Adrenal gland (tissue), 9 donors: ENCODE measurements at regions not wholly inside any gene's neighbourhood (a gene's known extent, or its start where the extent isn't known, plus 50 kb on each side); places are given as distances from the start of the nearest gene placed in this dataset.
A peak's percentile ranks its signal among the peaks of the same experiment; 100 is the strongest.

Experiments used
- DNase-seq, 7 donors: peaks; one replicate each; pipeline ENCODE4 v3.0.0-alpha.2; 2019 to 2020
- H3K27ac ChIP-seq, 5 donors: fragments of 200-600 bp; sonication (generic) in 4 of 5; 1 replicate in 3 of 5; 2 replicates in 2 of 5; pipeline versions ENCODE4 v1.5.1 to v1.8.0; 2016 to 2020; ENCODE audit warnings: mild to moderate bottlenecking in 1 of 5
- H3K27me3 ChIP-seq: fragments of 200-600 bp; 2 replicates; pipeline ENCODE4 v1.8.0; 2021
- H3K36me3 ChIP-seq, 2 donors: fragments of 200-600 bp; replicated peaks in 1 of 2; 1 replicate in 1 of 2; 2 replicates in 1 of 2; pipeline versions ENCODE4 v1.5.1 to v1.8.0; 2018 to 2022
- H3K4me1 ChIP-seq, 2 donors: fragments of 200-600 bp; replicated peaks in 1 of 2; 1 replicate in 1 of 2; 2 replicates in 1 of 2; pipeline versions ENCODE4 v1.5.1 to v1.8.0; 2018 to 2021
- H3K4me3 ChIP-seq, 4 donors: fragments of 200-600 bp; sonication (generic) in 3 of 4; one replicate each; pipeline ENCODE4 v1.5.1; 2016 to 2018
- H3K9me3 ChIP-seq, 3 donors: fragments of 200-600 bp; sonication (generic) in 1 of 3; replicated peaks in 1 of 3; 1 replicate in 2 of 3; 2 replicates in 1 of 3; pipeline versions ENCODE4 v1.5.1 to v1.8.0; 2016 to 2021
- POLR2A ChIP-seq, 2 donors: fragments of 450-650 bp; IDR thresholded peaks; one replicate each; pipeline ENCODE4 v1.6.1; 2017; ENCODE audit warnings: antibody characterized with exemption in 2 of 2, mild to moderate bottlenecking in 2 of 2, moderate library complexity in 1 of 2
- WGBS, 4 donors: extraction: QIAGEN DNeasy Blood & Tissue Kit in 2 of 4; methylation state at CpG; one replicate each; pipeline versions ENCODE4 v1.1.5 to v1.1.7; 2013 to 2017; 5-methylcytosine and 5-hydroxymethylcytosine counted together
- intact Hi-C, 2 donors: fragments of 100-400 bp; cut with DNase I; formaldehyde crosslinking; loops; one replicate each; pipeline versions ENCODE4 v1.14.1 to v1.15.0; 2022 to 2023
- TF ChIP-seq, protein P1 (sequence below), 6 experiments: fragments of 450-650 bp in 4 of 6; fragments of 200-600 bp in 2 of 6; sonication (generic) in 1 of 6; IDR thresholded peaks; 1 replicate in 5 of 6; 2 replicates in 1 of 6; pipeline versions ENCODE4 v1.5.1 to v1.8.0; 2016 to 2021; ENCODE audit warnings: antibody characterized with exemption in 6 of 6, mild to moderate bottlenecking in 2 of 6, moderate library complexity in 1 of 6
- donor health status: healthy with polysubstance abuse.
- donor health status: Bipolar disorder and iron deficiency.
- donor health status: DM: yes; HTN: yes; CAD: no.
- donor health status: DM: no; HTN: no; CAD: no.
- donor health status: DM: no; HTN: no; CAD: no.

DNA sequence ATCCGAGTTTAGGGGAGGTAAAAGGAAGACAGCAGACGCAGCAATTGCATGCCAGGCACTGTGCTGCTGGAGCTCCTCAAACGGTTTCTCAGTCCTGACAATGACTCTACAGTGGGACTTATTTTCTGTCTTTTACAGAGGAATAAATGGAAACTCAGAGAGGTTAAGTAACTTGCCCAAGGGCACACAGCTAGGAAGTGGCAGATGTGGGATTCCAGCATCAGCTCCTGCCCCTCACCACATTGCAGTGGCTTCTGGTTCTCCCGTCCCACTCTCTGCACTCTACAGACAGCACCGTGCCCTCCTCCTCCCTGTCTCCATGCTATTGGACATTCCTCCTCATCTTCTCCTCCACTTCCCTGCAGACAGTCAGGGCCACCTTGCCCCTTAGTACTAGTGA is 74.2 kb upstream of the KSR1 start:
- no peaks in the 10 kb centered on the region for H3K36me3 ChIP-seq
- H3K27me3 ChIP-seq: no peaks in the 10 kb centered on the region
- DNase-seq: peak in 1 of 7 donors; percentile 28
- H3K27ac ChIP-seq: no peak overlapping the region
- intact Hi-C loops: loop anchor here (10.0 kb wide), 2 partner anchors 203 to 213 kb away; no protein-coding TSS in a partner anchor
- H3K4me3 ChIP-seq: no peak overlapping the region
- 89 to 94% (median 90%) methylated on average over 5 of the region's 5 CpGs for WGBS, 4 donors
- H3K9me3 ChIP-seq: no peaks in the 10 kb centered on the region
- peaks cover 8 to 13% of the 10 kb centered on the region in 2 donors for H3K4me1 ChIP-seq
- TF ChIP-seq POLR2A (IDR thresholded peaks at IDR 0.05): no peak
- TF ChIP-seq, protein P1, sequence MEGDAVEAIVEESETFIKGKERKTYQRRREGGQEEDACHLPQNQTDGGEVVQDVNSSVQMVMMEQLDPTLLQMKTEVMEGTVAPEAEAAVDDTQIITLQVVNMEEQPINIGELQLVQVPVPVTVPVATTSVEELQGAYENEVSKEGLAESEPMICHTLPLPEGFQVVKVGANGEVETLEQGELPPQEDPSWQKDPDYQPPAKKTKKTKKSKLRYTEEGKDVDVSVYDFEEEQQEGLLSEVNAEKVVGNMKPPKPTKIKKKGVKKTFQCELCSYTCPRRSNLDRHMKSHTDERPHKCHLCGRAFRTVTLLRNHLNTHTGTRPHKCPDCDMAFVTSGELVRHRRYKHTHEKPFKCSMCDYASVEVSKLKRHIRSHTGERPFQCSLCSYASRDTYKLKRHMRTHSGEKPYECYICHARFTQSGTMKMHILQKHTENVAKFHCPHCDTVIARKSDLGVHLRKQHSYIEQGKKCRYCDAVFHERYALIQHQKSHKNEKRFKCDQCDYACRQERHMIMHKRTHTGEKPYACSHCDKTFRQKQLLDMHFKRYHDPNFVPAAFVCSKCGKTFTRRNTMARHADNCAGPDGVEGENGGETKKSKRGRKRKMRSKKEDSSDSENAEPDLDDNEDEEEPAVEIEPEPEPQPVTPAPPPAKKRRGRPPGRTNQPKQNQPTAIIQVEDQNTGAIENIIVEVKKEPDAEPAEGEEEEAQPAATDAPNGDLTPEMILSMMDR (IDR thresholded peaks at IDR 0.05): no peak

DNA sequence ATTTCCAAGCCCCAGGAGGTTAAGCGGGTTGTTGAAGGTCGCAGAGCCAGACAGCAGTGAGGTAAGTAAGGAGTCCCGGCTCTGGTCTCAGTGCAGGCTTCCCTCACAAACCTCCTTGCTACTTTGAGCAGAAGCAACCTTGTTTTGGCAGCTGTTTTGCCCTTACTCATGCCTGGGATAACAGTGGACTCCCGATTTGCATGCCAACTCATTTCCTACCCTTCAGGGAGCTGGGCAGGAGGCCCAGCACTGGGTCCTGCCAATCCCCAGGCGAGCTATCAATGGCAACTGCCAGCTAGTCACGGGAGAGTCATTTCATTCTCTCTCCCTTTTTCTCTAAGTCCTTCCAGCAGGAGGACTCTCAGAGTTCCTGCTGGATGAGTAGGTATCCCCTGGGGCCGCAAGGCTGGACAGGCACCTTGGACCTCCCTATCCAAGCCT is 72.0 kb upstream of the KSR1 start:
- DNase-seq: peak; percentile 86 to 96 (median 93)
- WGBS, 4 donors: 25 to 41% (median 27%) methylated on average over 6 to 7 of the region's 7 CpGs
- Histone ChIP-seq H3K4me1 (peaks cover 8 to 13% of the 10 kb centered on the region in 2 donors), H3K27ac (peak overlapping the region in 2 of 5 donors; percentile 58 to 67), H3K4me3 (no peak overlapping the region), H3K9me3 (no peaks in the 10 kb centered on the region), H3K36me3 (no peaks in the 10 kb centered on the region), H3K27me3 (no peaks in the 10 kb centered on the region)
- TF ChIP-seq, protein P1 (IDR thresholded peaks at IDR 0.05): peak in 4 of 6 experiments; percentile 17 to 25 (median 21)
- peak in 1 of 2 donors; percentile 47 for TF ChIP-seq POLR2A (IDR thresholded peaks at IDR 0.05)
- intact Hi-C loops: loop anchor here (10.0 kb wide), 2 partner anchors 201 to 211 kb away; no protein-coding TSS in a partner anchor

DNA sequence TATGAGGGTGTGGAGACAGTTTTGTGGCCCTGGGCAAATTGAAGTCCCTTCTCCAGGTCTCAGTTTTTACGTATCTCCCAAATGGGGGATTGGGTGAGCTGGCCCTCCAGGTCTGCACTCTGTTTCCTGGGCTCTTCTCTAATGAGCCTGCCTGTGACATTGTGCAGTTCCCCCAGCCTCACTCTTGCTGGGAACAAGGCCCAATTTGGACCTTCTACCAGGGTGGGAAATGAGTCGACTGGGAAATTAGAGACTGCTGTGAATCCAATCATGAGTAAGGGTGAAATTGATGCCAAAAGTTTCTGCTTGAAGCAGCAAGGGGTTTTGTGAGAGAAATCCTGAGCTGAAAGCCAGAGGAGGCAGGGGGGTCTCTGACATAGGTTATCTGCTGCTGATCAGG is 71.5 kb upstream of the KSR1 start:
- Histone ChIP-seq H3K27me3 (no peaks in the 10 kb centered on the region), H3K9me3 (no peaks in the 10 kb centered on the region), H3K4me3 (no peak overlapping the region), H3K36me3 (no peaks in the 10 kb centered on the region), H3K4me1 (peaks cover 8 to 13% of the 10 kb centered on the region in 2 donors), H3K27ac (peak overlapping the region in 2 of 5 donors; percentile 58 to 67)
- no peak for DNase-seq
- intact Hi-C loops: loop anchor here (10.0 kb wide), 2 partner anchors 200 to 210 kb away; no protein-coding TSS in a partner anchor
- WGBS, 4 donors: 63 to 89% (median 80%) methylated on average over 2 of the region's 2 CpGs
- TF ChIP-seq POLR2A (IDR thresholded peaks at IDR 0.05): no peak
- TF ChIP-seq, protein P1 (IDR thresholded peaks at IDR 0.05): no peak

DNA sequence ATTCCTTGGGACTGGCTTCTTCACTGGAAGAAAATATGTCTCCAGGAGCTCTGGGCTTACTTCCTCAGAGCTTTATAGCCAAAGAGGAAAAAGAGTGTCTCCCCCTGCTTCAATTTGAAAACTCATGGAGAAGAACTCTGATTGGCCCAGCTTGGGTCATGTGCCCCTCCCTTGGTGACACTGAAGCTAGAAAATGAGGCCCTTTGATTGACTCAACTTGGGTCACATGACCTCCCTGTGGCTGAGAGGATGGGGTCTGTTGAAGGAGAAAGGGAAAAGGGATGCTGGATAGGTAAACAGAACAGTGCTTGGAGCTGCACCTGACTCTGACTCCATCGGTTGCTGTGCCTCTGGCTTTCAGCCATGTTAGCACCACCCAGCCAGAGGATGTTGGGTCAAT is 70.6 kb upstream of the KSR1 start:
- peaks cover 4 to 6% of the 10 kb centered on the region in 2 donors for H3K4me1 ChIP-seq
- intact Hi-C loops: loop anchor here (10.0 kb wide), 2 partner anchors 199 to 209 kb away; no protein-coding TSS in a partner anchor
- no peak overlapping the region for H3K27ac ChIP-seq
- 77 to 97% (median 90%) methylated on average over 1 of the region's 1 CpG for WGBS, 4 donors
- H3K36me3 ChIP-seq: no peaks in the 10 kb centered on the region
- no peaks in the 10 kb centered on the region for H3K27me3 ChIP-seq
- H3K9me3 ChIP-seq: no peaks in the 10 kb centered on the region
- no peak overlapping the region for H3K4me3 ChIP-seq
- DNase-seq: peak in 1 of 7 donors; percentile 29
- no peak for TF ChIP-seq POLR2A (IDR thresholded peaks at IDR 0.05)
- TF ChIP-seq, protein P1 (IDR thresholded peaks at IDR 0.05): no peak
